K562 (cell line): ENCODE measurements at regions not wholly inside any gene's neighbourhood (a gene's known extent, or its start where the extent isn't known, plus 50 kb on each side); places are given as distances from the start of the nearest gene placed in this dataset.

Experiments
- ATAC-seq: fragments of 200-7000 bp; cut with Tn5 transposase; 3 replicates; pipeline ENCODE4 v1.9.1; 2020; ENCODE audit warnings: moderate library complexity
- BruUV-seq: library from RNA; stranded (reverse); fragments of 400-500 nt; replicated peaks from 2 replicates; lab custom pipeline; 2021; lab: Mats Ljungman, UMichigan
- CTCF ChIA-PET: fragments of 300-600 bp; formaldehyde crosslinking; extraction: SDS; loops from one replicate; lab custom pipeline; 2021; ENCODE audit warnings: low intra/inter-chr PET ratio; lab: Yijun Ruan, JAX
- POLR2A ChIA-PET: fragments of 300-600, 350-650 bp; sonication (Branson Sonifier 250); formaldehyde crosslinking; extraction: SDS; loops from one replicate; lab custom pipeline; 2021; ENCODE audit warnings: antibody characterized with exemption, inconsistent platforms; lab: Yijun Ruan, JAX
- DNase-seq, 4 experiments: peaks; one replicate each; pipeline versions ENCODE4 v3.0.0 to v3.0.0-alpha.2; 2011 to 2018; ENCODE audit warnings: low spot score in 3 of 4, mixed read lengths in 3 of 4; ENCODE audit errors: extremely low read depth in 1 of 4
- FAIRE-seq: peaks from 2 replicates; lab custom pipeline; 2011; peaks lifted over from hg19 to GRCh38; lab: Jason Lieb, UNC
- H2AFZ ChIP-seq: 2 replicates; pipeline ENCODE4 v1.6.0; 2011; ENCODE audit warnings: low read depth, low read length, control low read depth, inconsistent platforms
- H3K27ac ChIP-seq: fragments of 200-600 bp; 3 replicates; pipeline ENCODE4 v1.8.0; 2011; ENCODE audit warnings: low read depth, mild to moderate bottlenecking, control low read depth, inconsistent platforms, low read length, moderate library complexity, mixed read lengths; ENCODE audit errors: extremely low read depth
- H3K27me3 ChIP-seq, 2 experiments: fragments of 300-600 bp in 1 of 2; 2 replicates in 1 of 2; 3 replicates in 1 of 2; pipeline versions ENCODE4 v1.6.0 to v1.8.0; 2011; ENCODE audit warnings: inconsistent platforms in 2 of 2, low read length in 2 of 2, mild to moderate bottlenecking in 1 of 2, mixed read lengths in 1 of 2, moderate library complexity in 1 of 2; ENCODE audit not compliant: control insufficient read depth in 2 of 2, insufficient read depth in 2 of 2
- H3K36me3 ChIP-seq: fragments of 300-600 bp; 3 replicates; pipeline ENCODE4 v1.8.0; 2011; ENCODE audit warnings: mild to moderate bottlenecking, low read length, inconsistent platforms; ENCODE audit not compliant: control insufficient read depth, insufficient read depth
- H3K4me1 ChIP-seq, 2 experiments: fragments of 200-600 bp in 1 of 2; replicated peaks in 1 of 2; 2 replicates in 1 of 2; 3 replicates in 1 of 2; pipeline versions ENCODE4 v1.5.1 to v1.8.0; 2011; ENCODE audit warnings: inconsistent platforms in 2 of 2, low read length in 2 of 2, mild to moderate bottlenecking in 1 of 2, mixed read lengths in 1 of 2, moderate library complexity in 1 of 2; ENCODE audit not compliant: control insufficient read depth in 2 of 2, insufficient read depth in 2 of 2
- H3K4me2 ChIP-seq: 2 replicates; pipeline ENCODE4 v1.6.1; 2011; ENCODE audit warnings: low read length, control low read depth, inconsistent platforms, mixed read lengths; ENCODE audit not compliant: insufficient read depth
- H3K4me3 ChIP-seq: fragments of 200-600 bp; sonication (generic), shearing (Covaris generic); 2 replicates; pipeline ENCODE4 v1.5.1; 2016; ENCODE audit warnings: control low read depth, inconsistent platforms
- H3K79me2 ChIP-seq: fragments of 200-600 bp; 3 replicates; pipeline ENCODE4 v1.8.0; 2011; ENCODE audit warnings: low read length, inconsistent platforms; ENCODE audit not compliant: control insufficient read depth, insufficient read depth
- H3K9ac ChIP-seq, 2 experiments: 2 replicates each; pipeline versions ENCODE4 v1.6.0 to v1.6.1; 2011; ENCODE audit warnings: low read depth in 2 of 2, low read length in 2 of 2, control low read depth in 1 of 2, inconsistent platforms in 1 of 2, mild to moderate bottlenecking in 1 of 2, mixed read lengths in 1 of 2; ENCODE audit not compliant: insufficient read depth in 1 of 2
- H3K9me1 ChIP-seq: one replicate; pipeline ENCODE4 v1.6.0; 2011; ENCODE audit warnings: inconsistent platforms, mild to moderate bottlenecking, low read length, moderate library complexity; ENCODE audit not compliant: control insufficient read depth, insufficient read depth
- H3K9me3 ChIP-seq: replicated peaks from 2 replicates; pipeline ENCODE4 v1.5.1; 2011; ENCODE audit warnings: low read depth, low read length, inconsistent platforms; ENCODE audit not compliant: control insufficient read depth, insufficient read depth
- H4K20me1 ChIP-seq: replicated peaks from 2 replicates; pipeline ENCODE4 v1.6.1; 2011; ENCODE audit warnings: low read length, inconsistent platforms, mixed read lengths; ENCODE audit not compliant: control insufficient read depth, insufficient read depth
- CEBPB ChIP-seq: fragments of 450-650 bp; IDR thresholded peaks from 2 replicates; pipeline ENCODE4 v1.6.1; 2016; ENCODE audit warnings: missing genetic modification characterization, missing compliant biosample characterization
- FOXA3 ChIP-seq, 2 experiments: fragments of 450-650 bp in 1 of 2; sonication (generic) in 1 of 2; formaldehyde crosslinking; IDR thresholded peaks in 1 of 2; conservative IDR thresholded peaks in 1 of 2; 2 replicates each; pipeline versions ENCODE4 v1.4.0 to v1.8.0; 2020 to 2022; ENCODE audit warnings: mild to moderate bottlenecking in 2 of 2, missing genetic modification reagents in 1 of 2
- GATA2 ChIP-seq: sonication (generic); formaldehyde crosslinking; IDR thresholded peaks from 2 replicates; pipeline ENCODE4 v1.4.0; 2020; ENCODE audit warnings: mild to moderate bottlenecking, missing genetic modification reagents
- NFE2L1 ChIP-seq: fragments of 450-650 bp; IDR thresholded peaks from 2 replicates; pipeline ENCODE4 v1.6.1; 2016; ENCODE audit warnings: missing genetic modification characterization, low read depth, mild to moderate bottlenecking, missing compliant biosample characterization, moderate library complexity, borderline replicate concordance
- PCBP1 ChIP-seq: fragments of 200-400 bp; formaldehyde crosslinking; IDR thresholded peaks from 2 replicates; pipeline ENCODE4 v1.6.1; 2018; ENCODE audit warnings: mild to moderate bottlenecking, low read depth, low read length; ENCODE audit not compliant: poor library complexity, severe bottlenecking
- RNF2 ChIP-seq: sonication (generic); IDR thresholded peaks from 2 replicates; pipeline ENCODE4 v1.6.1; 2016
- SMARCE1 ChIP-seq: fragments of 450-650 bp; IDR thresholded peaks from 2 replicates; pipeline ENCODE4 v1.7.1; 2016; ENCODE audit warnings: mild to moderate bottlenecking
- ZNF165 ChIP-seq: fragments of 250-450 bp; sonication (Bioruptor Pico); IDR thresholded peaks from 2 replicates; pipeline ENCODE4 v1.4.0; 2020; ENCODE audit warnings: borderline replicate concordance
- WGBS: fragments of 100-300 bp; shearing (Covaris generic); methylation state at CpG from one replicate; pipeline ENCODE4 v1.1.6; 2016; ENCODE audit warnings: low coverage, mixed read lengths; ENCODE audit not compliant: insufficient coverage; ENCODE audit errors: missing lambda C conversion rate; 5-methylcytosine and 5-hydroxymethylcytosine counted together
- in situ Hi-C: fragments of 300-500 bp; cut with MboI; formaldehyde crosslinking; loops from 4 replicates; pipeline ENCODE4 v1.15.0; 2018; ENCODE audit warnings: inconsistent platforms, mixed read lengths
- intact Hi-C: fragments of 100-400 bp; cut with micrococcal nuclease; formaldehyde crosslinking; loops from 2 replicates; pipeline ENCODE4 v1.14.2; 2022
- TF ChIP-seq, protein P1 (sequence below): fragments of 250-450 bp; sonication (Bioruptor Pico); IDR thresholded peaks from 2 replicates; pipeline ENCODE4 v1.4.0; 2020
- TF ChIP-seq, protein P2 (sequence below): sonication (generic); formaldehyde crosslinking; IDR thresholded peaks from 2 replicates; pipeline ENCODE4 v1.8.0; 2022; ENCODE audit warnings: mild to moderate bottlenecking, low read depth, missing genetic modification reagents

DNA sequence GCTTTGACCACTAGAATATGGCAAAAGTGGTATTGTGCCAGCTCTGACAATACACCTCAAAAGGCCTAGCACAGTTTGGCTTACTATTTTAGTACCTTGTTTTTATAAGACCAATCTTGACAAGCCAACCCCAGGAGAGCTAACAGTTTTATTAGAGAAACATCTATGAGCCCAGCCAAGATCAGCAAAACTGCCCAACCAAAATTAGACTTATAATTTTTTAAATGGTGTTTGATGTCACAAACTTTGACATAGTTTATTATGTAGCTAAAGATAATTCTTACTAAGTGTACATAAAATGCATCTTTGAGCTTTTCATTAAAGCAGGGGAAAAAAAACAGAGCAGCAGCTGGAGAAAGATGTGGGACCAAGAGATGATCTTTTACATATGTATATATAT is 537.5 kb downstream of the ZPLD1 start:
- Histone ChIP-seq H3K36me3 (no peaks in the 10 kb centered on the region), H3K9me1 (no peaks in the 10 kb centered on the region), H3K27me3 (no peaks in the 10 kb centered on the region), H3K4me3 (no peak overlapping the region), H3K9ac (no peak overlapping the region), H3K27ac (no peak overlapping the region), H3K9me3 (no peaks in the 10 kb centered on the region), H3K79me2 (no peaks in the 10 kb centered on the region), H2AFZ (no peak overlapping the region), H3K4me2 (no peak overlapping the region), H3K4me1 (no peaks in the 10 kb centered on the region), H4K20me1 (no peaks in the 10 kb centered on the region)
- DNase-seq (no peak), FAIRE-seq (no peak), ATAC-seq (no peak)
- POLR2A ChIA-PET = no interaction called here
- TF ChIP-seq NFE2L1 (tag) (no peak), PCBP1 (no peak)
- BruUV-seq = no TSS peak
- in situ Hi-C loops (no loop called here), intact Hi-C loops (no loop called here)
- CTCF ChIA-PET = no interaction called here

DNA sequence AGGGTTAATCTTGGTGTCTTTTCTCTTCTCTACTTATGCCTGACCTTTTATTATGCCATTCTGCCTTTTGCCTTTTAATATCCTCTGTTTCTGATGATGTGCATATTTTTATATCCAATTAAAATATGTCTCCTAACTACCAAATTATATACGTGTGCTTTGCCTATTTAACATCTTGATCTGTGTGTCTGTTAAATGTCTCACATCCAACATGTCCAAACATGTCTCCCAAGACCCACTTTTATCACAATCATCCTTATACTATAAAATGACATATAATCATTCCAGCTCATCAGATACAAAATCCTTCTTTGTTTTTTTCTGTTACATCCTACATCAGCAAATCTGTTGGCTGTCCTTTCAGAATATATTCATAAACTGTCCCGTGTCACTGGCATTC is 539.5 kb downstream of the ZPLD1 start:
- no peak for TF ChIP-seq ZNF165 (CRISPR knock-in tag)
- TF ChIP-seq CEBPB = no peak
- no peak for TF ChIP-seq RNF2
- no peak for TF ChIP-seq FOXA3 (CRISPR knock-in tag; conservative IDR thresholded peaks at IDR 0.05 in 1 of 2, IDR thresholded peaks at IDR 0.05 in 1 of 2)
- TF ChIP-seq, protein P1, sequence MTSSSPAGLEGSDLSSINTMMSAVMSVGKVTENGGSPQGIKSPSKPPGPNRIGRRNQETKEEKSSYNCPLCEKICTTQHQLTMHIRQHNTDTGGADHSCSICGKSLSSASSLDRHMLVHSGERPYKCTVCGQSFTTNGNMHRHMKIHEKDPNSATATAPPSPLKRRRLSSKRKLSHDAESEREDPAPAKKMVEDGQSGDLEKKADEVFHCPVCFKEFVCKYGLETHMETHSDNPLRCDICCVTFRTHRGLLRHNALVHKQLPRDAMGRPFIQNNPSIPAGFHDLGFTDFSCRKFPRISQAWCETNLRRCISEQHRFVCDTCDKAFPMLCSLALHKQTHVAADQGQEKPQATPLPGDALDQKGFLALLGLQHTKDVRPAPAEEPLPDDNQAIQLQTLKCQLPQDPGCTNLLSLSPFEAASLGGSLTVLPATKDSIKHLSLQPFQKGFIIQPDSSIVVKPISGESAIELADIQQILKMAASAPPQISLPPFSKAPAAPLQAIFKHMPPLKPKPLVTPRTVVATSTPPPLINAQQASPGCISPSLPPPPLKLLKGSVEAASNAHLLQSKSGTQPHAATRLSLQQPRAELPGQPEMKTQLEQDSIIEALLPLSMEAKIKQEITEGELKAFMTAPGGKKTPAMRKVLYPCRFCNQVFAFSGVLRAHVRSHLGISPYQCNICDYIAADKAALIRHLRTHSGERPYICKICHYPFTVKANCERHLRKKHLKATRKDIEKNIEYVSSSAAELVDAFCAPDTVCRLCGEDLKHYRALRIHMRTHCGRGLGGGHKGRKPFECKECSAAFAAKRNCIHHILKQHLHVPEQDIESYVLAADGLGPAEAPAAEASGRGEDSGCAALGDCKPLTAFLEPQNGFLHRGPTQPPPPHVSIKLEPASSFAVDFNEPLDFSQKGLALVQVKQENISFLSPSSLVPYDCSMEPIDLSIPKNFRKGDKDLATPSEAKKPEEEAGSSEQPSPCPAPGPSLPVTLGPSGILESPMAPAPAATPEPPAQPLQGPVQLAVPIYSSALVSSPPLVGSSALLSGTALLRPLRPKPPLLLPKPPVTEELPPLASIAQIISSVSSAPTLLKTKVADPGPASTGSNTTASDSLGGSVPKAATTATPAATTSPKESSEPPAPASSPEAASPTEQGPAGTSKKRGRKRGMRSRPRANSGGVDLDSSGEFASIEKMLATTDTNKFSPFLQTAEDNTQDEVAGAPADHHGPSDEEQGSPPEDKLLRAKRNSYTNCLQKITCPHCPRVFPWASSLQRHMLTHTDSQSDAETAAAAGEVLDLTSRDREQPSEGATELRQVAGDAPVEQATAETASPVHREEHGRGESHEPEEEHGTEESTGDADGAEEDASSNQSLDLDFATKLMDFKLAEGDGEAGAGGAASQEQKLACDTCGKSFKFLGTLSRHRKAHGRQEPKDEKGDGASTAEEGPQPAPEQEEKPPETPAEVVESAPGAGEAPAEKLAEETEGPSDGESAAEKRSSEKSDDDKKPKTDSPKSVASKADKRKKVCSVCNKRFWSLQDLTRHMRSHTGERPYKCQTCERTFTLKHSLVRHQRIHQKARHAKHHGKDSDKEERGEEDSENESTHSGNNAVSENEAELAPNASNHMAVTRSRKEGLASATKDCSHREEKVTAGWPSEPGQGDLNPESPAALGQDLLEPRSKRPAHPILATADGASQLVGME (CRISPR knock-in tag) = no peak
- TF ChIP-seq SMARCE1 = no peak
- TF ChIP-seq, protein P2, sequence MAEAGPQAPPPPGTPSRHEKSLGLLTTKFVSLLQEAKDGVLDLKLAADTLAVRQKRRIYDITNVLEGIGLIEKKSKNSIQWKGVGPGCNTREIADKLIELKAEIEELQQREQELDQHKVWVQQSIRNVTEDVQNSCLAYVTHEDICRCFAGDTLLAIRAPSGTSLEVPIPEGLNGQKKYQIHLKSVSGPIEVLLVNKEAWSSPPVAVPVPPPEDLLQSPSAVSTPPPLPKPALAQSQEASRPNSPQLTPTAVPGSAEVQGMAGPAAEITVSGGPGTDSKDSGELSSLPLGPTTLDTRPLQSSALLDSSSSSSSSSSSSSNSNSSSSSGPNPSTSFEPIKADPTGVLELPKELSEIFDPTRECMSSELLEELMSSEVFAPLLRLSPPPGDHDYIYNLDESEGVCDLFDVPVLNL (CRISPR knock-in tag) = no peak
- no peak for TF ChIP-seq GATA2 (CRISPR knock-in tag)
- no peak overlapping the region for H3K4me3 ChIP-seq
- no peak overlapping the region for H3K4me2 ChIP-seq
- no peaks in the 10 kb centered on the region for H3K9me1 ChIP-seq
- intact Hi-C loops = no loop called here
- H3K9me3 ChIP-seq = no peaks in the 10 kb centered on the region
- POLR2A ChIA-PET = no interaction called here
- H3K36me3 ChIP-seq = no peaks in the 10 kb centered on the region
- no TSS peak for BruUV-seq
- FAIRE-seq = no peak
- 0% methylated on average over 2 of the region's 2 CpGs for WGBS
- DNase-seq = no peak
- no peak overlapping the region for H3K27ac ChIP-seq
- no peaks in the 10 kb centered on the region for H3K4me1 ChIP-seq
- no peaks in the 10 kb centered on the region for H3K27me3 ChIP-seq
- in situ Hi-C loops = no loop called here
- no peak overlapping the region for H3K9ac ChIP-seq
- CTCF ChIA-PET = no interaction called here
- H3K79me2 ChIP-seq = no peaks in the 10 kb centered on the region
- H2AFZ ChIP-seq = no peak overlapping the region
- ATAC-seq = no peak
- no peaks in the 10 kb centered on the region for H4K20me1 ChIP-seq
